Skeletal muscle satellite cell (primary cell): ENCODE measurements at regions not wholly inside any gene's neighbourhood (a gene's known extent, or its start where the extent isn't known, plus 50 kb on each side); places are given as distances from the start of the nearest gene placed in this dataset.
"Not testable (repeated sequence)": the region's sequence is repeated elsewhere in the genome, so short reads cannot be mapped to it uniquely, and the experiment has no call there.

ENCODE experiments used
- H3K27me3 ChIP-seq: 2 replicates; pipeline ENCODE4 v1.7.0; 2013; ENCODE audit warnings: low read length; ENCODE audit not compliant: control insufficient read depth, insufficient read depth
- H3K36me3 ChIP-seq: 2 replicates; pipeline ENCODE4 v1.7.0; 2013; ENCODE audit warnings: mild to moderate bottlenecking, control low read depth, low read length; ENCODE audit not compliant: insufficient read depth
- H3K4me1 ChIP-seq: 2 replicates; pipeline ENCODE4 v1.7.0; 2013; ENCODE audit warnings: low read length; ENCODE audit not compliant: control insufficient read depth, insufficient read depth
- H3K4me2 ChIP-seq: 2 replicates; pipeline ENCODE4 v1.7.0; 2013; ENCODE audit warnings: mild to moderate bottlenecking, low read length
- H3K4me3 ChIP-seq: 2 replicates; pipeline ENCODE4 v1.7.0; 2013; ENCODE audit warnings: low read length
- H3K9ac ChIP-seq: 2 replicates; pipeline ENCODE4 v1.7.0; 2013; ENCODE audit warnings: mild to moderate bottlenecking, low read depth, low read length, moderate library complexity
- H3K9me3 ChIP-seq: replicated peaks from 2 replicates; pipeline ENCODE4 v1.7.0; 2013; ENCODE audit warnings: mild to moderate bottlenecking, control low read depth, low read length

DNA sequence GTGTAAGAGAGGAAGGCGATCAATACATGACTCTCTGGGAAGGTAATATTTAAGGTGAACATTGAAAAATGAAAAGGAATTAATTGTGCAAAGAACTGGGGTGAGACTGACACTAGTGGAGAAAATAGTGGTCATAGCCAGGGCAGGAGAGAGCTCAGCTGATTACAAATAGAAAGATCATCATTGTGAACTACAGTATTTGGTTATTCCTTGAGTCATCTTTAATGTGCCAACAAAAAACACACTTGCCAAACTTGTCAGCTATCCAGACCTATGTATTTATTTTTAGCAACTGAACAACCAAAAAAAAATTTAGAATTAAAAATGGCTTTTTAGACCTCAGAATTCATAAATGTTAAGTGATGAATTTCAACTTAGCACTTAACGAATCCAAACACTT is 749.8 kb upstream of the CDH9 start:
- H3K36me3 ChIP-seq, result no peaks in the 10 kb centered on the region
- H3K4me1 ChIP-seq, result no peaks in the 10 kb centered on the region
- no peak overlapping the region for H3K9ac ChIP-seq
- H3K27me3 ChIP-seq, result no peaks in the 10 kb centered on the region
- H3K4me2 ChIP-seq, result no peak overlapping the region
- no peaks in the 10 kb centered on the region for H3K9me3 ChIP-seq
- no peak overlapping the region for H3K4me3 ChIP-seq

DNA sequence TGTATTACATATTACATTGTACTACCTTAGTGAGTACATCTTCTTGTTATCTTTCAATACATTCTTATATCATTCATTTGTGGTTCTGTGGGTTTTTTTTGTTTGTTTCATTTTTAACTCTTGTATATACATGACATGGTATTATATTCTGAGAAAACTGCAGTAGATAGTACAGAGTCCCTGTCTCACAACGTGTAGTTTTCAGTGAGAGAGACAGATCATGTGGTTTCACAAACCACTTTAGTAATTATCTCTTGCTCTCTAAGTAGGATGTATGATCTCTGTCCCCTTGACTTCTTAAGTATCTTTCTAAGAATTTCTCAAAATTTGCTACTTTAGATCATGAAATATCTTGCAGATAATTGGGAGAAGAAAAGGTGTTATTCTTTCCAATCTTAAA is 745.9 kb upstream of the CDH9 start:
- Histone ChIP-seq H3K4me1 (no peaks in the 10 kb centered on the region), H3K4me3 (no peak overlapping the region), H3K27me3 (no peaks in the 10 kb centered on the region), H3K36me3 (no peaks in the 10 kb centered on the region), H3K4me2 (no peak overlapping the region), H3K9ac (no peak overlapping the region), H3K9me3 (peaks cover 4% of the 10 kb centered on the region)

DNA sequence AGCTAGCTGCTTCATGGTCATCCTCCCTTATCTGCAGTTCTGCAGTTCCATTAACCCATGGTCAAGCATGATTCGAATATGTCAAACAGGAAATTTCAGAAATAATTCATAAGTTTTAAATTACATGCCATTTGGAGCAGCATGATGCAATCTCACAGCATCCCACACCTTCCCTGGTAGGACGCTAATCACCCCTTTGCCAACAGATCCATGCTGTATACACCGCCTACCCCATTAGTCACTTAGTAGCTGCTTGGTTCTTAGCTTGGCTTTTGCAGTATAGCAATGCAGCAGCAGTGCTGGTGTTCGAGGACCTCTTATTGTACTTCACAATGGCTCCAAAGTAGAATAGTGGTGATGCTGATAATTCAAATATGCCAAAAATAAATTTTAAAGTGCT is 739.7 kb upstream of the CDH9 start:
- H3K4me2 ChIP-seq, result no peak overlapping the region
- H3K4me3 ChIP-seq, result no peak overlapping the region
- H3K27me3 ChIP-seq, result no peaks in the 10 kb centered on the region
- H3K36me3 ChIP-seq, result no peaks in the 10 kb centered on the region
- no peak overlapping the region for H3K9ac ChIP-seq
- no peaks in the 10 kb centered on the region for H3K4me1 ChIP-seq
- H3K9me3 ChIP-seq, result peaks cover 4% of the 10 kb centered on the region

DNA sequence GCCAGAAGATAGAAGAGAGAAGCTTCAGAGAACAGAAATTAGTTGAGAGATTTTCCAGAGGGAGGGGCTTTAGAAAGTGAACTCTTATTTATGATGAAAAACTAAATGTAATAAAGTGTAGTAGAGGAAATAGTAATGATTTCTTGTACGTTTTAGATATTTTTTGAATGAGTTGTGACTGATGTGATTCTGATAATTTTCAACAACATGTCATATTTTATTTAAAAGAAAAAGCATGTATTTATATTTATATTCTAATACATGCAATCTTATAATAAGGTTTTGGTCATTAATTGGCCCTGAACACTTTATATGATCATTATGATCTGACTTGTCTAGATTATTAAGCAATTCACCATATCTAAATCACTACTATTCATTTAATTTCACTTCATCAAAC is 735.2 kb upstream of the CDH9 start:
- Histone ChIP-seq H3K9me3 (no peaks in the 10 kb centered on the region), H3K4me2 (no peak overlapping the region), H3K27me3 (no peaks in the 10 kb centered on the region), H3K4me1 (no peaks in the 10 kb centered on the region), H3K4me3 (no peak overlapping the region), H3K36me3 (no peaks in the 10 kb centered on the region), H3K9ac (no peak overlapping the region)

DNA sequence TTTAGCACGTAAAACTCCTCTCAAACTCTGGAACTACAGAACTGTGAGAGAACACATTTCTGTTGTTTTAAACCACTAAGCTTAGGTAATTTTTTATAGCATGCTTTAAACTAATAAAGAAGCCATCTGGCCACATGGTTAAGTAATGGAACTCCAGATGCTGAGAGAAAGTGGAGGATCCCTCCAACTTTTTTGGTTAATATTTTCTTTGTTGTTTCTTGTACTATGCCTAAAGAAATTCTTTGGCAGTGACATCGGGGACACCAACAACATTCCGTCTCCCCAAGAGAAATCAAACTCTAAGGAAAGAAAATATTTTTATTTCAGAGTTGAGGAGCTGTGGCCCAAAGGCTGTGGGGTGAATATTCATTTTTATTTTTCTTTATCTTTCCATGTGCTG is 734.8 kb upstream of the CDH9 start:
- H3K4me3 ChIP-seq, result no peak overlapping the region
- H3K9ac ChIP-seq, result no peak overlapping the region
- no peak overlapping the region for H3K4me2 ChIP-seq
- no peaks in the 10 kb centered on the region for H3K4me1 ChIP-seq
- no peaks in the 10 kb centered on the region for H3K27me3 ChIP-seq
- H3K9me3 ChIP-seq, result no peaks in the 10 kb centered on the region
- H3K36me3 ChIP-seq, result no peaks in the 10 kb centered on the region

DNA sequence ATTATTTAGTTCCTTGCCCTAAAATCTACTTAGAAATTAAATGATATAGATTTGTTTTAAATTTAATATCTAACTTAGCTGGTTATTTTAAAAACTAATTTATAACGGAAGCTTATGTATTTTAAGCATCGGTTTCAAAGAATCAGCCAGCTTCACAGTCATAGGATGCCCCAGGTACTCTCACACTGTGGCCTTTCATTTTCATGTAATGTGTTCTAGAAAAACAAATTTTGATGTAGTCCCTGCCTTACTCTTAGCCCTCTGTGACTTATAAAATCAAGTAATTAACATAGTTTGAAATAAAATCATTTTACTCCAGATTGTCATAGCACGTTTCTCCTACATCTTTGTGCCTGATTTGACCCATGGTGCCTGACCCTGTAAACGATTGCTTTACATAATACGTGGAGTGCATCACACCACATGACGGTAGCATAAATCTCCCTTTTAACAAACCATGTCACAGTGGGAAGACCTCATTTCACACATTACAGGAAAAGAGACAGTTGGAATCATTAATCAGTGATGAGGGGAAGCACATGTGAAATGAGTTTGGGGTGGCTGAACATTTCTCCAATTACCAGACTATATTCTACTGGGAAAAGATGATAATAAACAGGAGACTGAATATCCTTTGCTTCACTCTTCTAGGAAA is 731.5 kb upstream of the CDH9 start:
- H3K9me3 ChIP-seq, result peaks cover 6% of the 10 kb centered on the region
- H3K4me3 ChIP-seq, result no peak overlapping the region
- H3K27me3 ChIP-seq, result no peaks in the 10 kb centered on the region
- no peaks in the 10 kb centered on the region for H3K4me1 ChIP-seq
- H3K4me2 ChIP-seq, result no peak overlapping the region
- no peaks in the 10 kb centered on the region for H3K36me3 ChIP-seq
- H3K9ac ChIP-seq, result no peak overlapping the region

DNA sequence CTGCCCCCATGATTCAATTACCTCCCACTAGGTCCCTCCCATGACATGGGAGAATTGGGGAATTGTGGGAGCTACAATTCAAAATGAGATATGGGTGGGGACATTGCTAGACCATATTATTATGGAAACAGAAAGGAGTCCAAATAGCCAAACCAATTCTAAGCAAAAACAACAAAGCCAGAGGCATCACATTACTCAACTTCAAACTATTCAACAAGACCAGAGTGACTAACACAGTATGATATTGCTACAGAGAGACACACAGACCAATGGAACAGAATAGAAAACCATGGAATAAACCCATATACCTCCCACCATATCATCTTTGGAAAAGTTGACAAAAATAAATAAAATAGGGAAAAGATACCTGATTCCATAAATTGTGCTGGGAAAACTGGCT is 710.5 kb upstream of the CDH9 start:
- Histone ChIP-seq H3K9ac (no peak overlapping the region), H3K4me3 (no peak overlapping the region), H3K36me3 (no peaks in the 10 kb centered on the region), H3K27me3 (no peaks in the 10 kb centered on the region), H3K9me3 (no peaks in the 10 kb centered on the region), H3K4me1 (no peaks in the 10 kb centered on the region), H3K4me2 (no peak overlapping the region)

DNA sequence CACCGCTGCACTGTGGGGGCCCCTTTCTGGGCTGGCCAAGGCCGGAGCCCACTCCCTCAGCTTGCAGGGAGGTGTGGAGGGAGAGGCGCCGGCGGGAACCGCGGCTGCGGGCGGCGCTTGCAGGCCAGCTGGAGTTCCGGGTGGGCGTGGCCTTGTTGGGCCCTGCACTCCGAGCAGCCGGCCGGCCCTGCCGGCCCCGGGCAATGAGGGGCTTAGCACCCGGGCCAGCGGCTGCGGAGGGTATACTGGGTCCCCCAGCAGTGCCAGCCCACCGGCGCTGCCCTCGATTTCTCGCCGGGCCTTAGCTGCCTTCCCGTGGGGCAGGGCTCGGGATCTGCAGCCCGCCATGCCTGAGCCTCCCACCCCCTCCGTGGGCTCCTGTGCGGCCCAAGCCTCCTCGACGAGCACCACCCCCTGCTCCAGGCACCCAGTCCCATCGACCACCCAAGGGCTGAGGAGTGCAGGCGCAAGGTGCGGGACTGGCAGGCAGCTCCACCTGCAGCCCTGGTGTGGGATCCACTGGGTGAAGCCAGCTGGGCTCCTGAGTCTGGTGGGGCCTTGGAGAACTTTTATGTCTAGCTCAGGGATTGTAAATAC is 705.1 kb upstream of the CDH9 start:
- not testable (repeated sequence) for H3K4me2 ChIP-seq, H3K4me3 ChIP-seq, H3K4me1 ChIP-seq, H3K36me3 ChIP-seq, H3K27me3 ChIP-seq, H3K9ac ChIP-seq, H3K9me3 ChIP-seq

DNA sequence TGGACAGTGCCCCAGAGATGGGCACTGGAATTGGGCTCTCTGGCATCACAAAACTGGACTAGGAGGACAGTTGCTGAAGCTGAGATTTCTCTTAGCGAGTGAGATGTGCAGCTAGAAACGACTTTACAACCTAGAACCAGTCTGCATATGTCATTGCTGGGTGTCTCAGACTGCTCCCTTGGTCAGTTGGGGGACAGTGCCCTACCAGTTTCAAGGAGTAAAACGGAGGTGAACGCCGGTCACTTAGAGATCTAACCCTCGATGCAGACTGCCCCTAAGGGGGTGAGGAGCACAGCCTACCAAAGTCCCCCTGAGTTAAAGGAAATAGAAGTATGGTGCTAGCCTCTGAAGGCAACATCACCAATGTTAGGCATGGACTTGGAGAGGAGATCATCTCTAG is 704.4 kb upstream of the CDH9 start:
- Histone ChIP-seq H3K9ac (no peak overlapping the region), H3K36me3 (no peaks in the 10 kb centered on the region), H3K4me2 (no peak overlapping the region), H3K4me1 (no peaks in the 10 kb centered on the region), H3K4me3 (no peak overlapping the region), H3K9me3 (no peaks in the 10 kb centered on the region), H3K27me3 (no peaks in the 10 kb centered on the region)

DNA sequence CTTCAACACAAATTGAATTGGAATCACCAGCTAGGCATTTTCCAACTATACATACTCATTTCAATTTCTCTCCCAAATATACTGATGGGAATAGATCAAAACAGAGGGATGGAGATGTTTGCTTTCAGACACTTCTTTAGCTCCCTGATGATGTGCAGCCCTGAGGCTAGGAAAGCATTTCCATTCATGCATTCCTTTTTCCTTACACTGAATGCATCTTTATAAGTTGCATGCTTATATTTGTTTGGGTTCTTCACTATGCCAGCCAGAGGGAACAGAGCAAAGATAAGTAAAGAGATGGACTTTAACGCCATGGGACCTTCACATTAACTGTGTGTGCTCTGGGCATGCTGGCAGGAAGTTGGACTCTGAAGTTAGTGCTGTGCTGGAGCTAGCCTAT is 696.5 kb upstream of the CDH9 start:
- Histone ChIP-seq H3K36me3 (no peaks in the 10 kb centered on the region), H3K9ac (no peak overlapping the region), H3K4me1 (no peaks in the 10 kb centered on the region), H3K4me2 (no peak overlapping the region), H3K4me3 (no peak overlapping the region), H3K27me3 (no peaks in the 10 kb centered on the region), H3K9me3 (no peaks in the 10 kb centered on the region)

DNA sequence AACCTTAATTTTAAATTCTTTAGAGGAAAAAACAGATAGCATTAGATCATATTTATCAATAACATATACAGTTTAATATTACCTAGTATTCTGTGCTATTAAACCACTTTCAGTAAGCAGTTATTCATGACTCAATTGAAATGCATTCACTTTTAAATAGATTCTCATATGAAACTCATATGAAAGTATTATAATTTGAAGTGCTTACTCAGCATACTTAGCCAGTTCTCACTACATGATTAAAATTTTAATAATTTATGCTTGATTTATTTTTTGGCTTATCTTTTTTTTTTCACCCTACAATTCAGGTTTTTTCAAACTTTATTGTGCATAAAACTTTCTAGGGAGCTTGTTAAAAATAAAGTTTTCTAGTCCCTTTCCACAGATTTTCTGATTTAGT is 694.9 kb upstream of the CDH9 start:
- Histone ChIP-seq H3K36me3 (no peaks in the 10 kb centered on the region), H3K9ac (no peak overlapping the region), H3K27me3 (no peaks in the 10 kb centered on the region), H3K4me2 (no peak overlapping the region), H3K9me3 (no peaks in the 10 kb centered on the region), H3K4me1 (no peaks in the 10 kb centered on the region), H3K4me3 (no peak overlapping the region)

DNA sequence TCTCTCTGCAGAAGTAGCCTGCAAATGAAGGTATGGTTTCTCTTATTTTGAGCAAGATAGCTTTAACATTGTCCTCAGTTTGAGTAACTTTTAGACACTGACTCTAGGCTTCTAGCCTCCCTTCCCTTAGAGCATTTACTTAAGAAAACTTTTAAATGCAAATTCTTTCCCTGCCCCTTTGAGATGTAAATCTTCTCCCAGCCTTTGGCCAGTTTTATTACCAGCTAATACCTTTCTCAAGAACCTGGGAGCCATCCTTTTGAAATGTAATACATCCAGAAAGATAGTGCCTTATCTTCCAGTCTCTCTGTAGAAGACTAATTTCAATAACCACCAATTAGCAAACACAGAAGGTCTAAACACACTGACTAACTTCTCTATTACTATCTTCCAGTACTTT is 688.9 kb upstream of the CDH9 start:
- no peaks in the 10 kb centered on the region for H3K27me3 ChIP-seq
- no peak overlapping the region for H3K4me3 ChIP-seq
- no peaks in the 10 kb centered on the region for H3K4me1 ChIP-seq
- H3K36me3 ChIP-seq, result no peaks in the 10 kb centered on the region
- no peaks in the 10 kb centered on the region for H3K9me3 ChIP-seq
- no peak overlapping the region for H3K9ac ChIP-seq
- no peak overlapping the region for H3K4me2 ChIP-seq
